ENCODE measurements at regions not wholly inside any gene's neighbourhood (a gene's known extent, or its start where the extent isn't known, plus 50 kb on each side); places are given as distances from the start of the nearest gene placed in this dataset.

- no peak overlapping the region for H3K27ac ChIP-seq (ENCODE audit: low read depth in 2 of 2, low read length in 2 of 2)
- no peaks in the 10 kb centered on the region for H3K36me3 ChIP-seq (ENCODE audit: control insufficient read depth in 2 of 2, insufficient read depth in 2 of 2, low read length in 2 of 2)
- no peaks in the 10 kb centered on the region for H3K27me3 ChIP-seq (ENCODE audit: control insufficient read depth in 2 of 2, insufficient read depth in 2 of 2, low read length in 2 of 2)
- H3K4me3 ChIP-seq (ENCODE audit: low read length in 2 of 2): no peak overlapping the region
- no peaks in the 10 kb centered on the region for H3K9me3 ChIP-seq (ENCODE audit: control insufficient read depth in 2 of 2, low read length in 2 of 2)
- H3K9ac ChIP-seq (ENCODE audit: low read depth in 1 of 2, low read length in 2 of 2): no peak overlapping the region
- no peaks in the 10 kb centered on the region for H3K4me1 ChIP-seq (ENCODE audit: control insufficient read depth in 2 of 2, insufficient read depth in 2 of 2, low read length in 2 of 2)
Observed at GRCh38 chr13:74895042-74895796, 586.8 kb downstream of the TBC1D4 start.

- Histone ChIP-seq H3K4me3 (ENCODE audit: low read length in 2 of 2) (no peak overlapping the region), H3K36me3 (ENCODE audit: control insufficient read depth in 2 of 2, insufficient read depth in 2 of 2, low read length in 2 of 2) (no peaks in the 10 kb centered on the region), H3K9ac (ENCODE audit: low read depth in 1 of 2, low read length in 2 of 2) (no peak overlapping the region), H3K27me3 (ENCODE audit: control insufficient read depth in 2 of 2, insufficient read depth in 2 of 2, low read length in 2 of 2) (no peaks in the 10 kb centered on the region), H3K27ac (ENCODE audit: low read depth in 2 of 2, low read length in 2 of 2) (no peak overlapping the region), H3K9me3 (ENCODE audit: control insufficient read depth in 2 of 2, low read length in 2 of 2) (no peaks in the 10 kb centered on the region), H3K4me1 (ENCODE audit: control insufficient read depth in 2 of 2, insufficient read depth in 2 of 2, low read length in 2 of 2) (no peaks in the 10 kb centered on the region)
Observed at GRCh38 chr13:74892096-74892495, 589.9 kb downstream of the TBC1D4 start.

- no peak overlapping the region for H3K9ac ChIP-seq (ENCODE audit: low read depth in 1 of 2, low read length in 2 of 2)
- no peaks in the 10 kb centered on the region for H3K4me1 ChIP-seq (ENCODE audit: control insufficient read depth in 2 of 2, insufficient read depth in 2 of 2, low read length in 2 of 2)
- no peak overlapping the region for H3K27ac ChIP-seq (ENCODE audit: low read depth in 2 of 2, low read length in 2 of 2)
- H3K36me3 ChIP-seq (ENCODE audit: control insufficient read depth in 2 of 2, insufficient read depth in 2 of 2, low read length in 2 of 2): no peaks in the 10 kb centered on the region
- H3K27me3 ChIP-seq (ENCODE audit: control insufficient read depth in 2 of 2, insufficient read depth in 2 of 2, low read length in 2 of 2): no peaks in the 10 kb centered on the region
- no peak overlapping the region for H3K4me3 ChIP-seq (ENCODE audit: low read length in 2 of 2)
- no peaks in the 10 kb centered on the region for H3K9me3 ChIP-seq (ENCODE audit: control insufficient read depth in 2 of 2, low read length in 2 of 2)
Observed at GRCh38 chr13:74891610-74892009, 590.4 kb downstream of the TBC1D4 start.

- Histone ChIP-seq H3K4me1 (ENCODE audit: control insufficient read depth in 2 of 2, insufficient read depth in 2 of 2, low read length in 2 of 2) (no peaks in the 10 kb centered on the region), H3K36me3 (ENCODE audit: control insufficient read depth in 2 of 2, insufficient read depth in 2 of 2, low read length in 2 of 2) (no peaks in the 10 kb centered on the region), H3K9ac (ENCODE audit: low read depth in 1 of 2, low read length in 2 of 2) (no peak overlapping the region)
Observed at GRCh38 chr13:74889321-74889720, 592.6 kb downstream of the TBC1D4 start.

GRCh38 chr13:74886502-74886901 is 595.5 kb downstream of the TBC1D4 start:
- Histone ChIP-seq H3K27me3 (ENCODE audit: control insufficient read depth in 2 of 2, insufficient read depth in 2 of 2, low read length in 2 of 2) (no peaks in the 10 kb centered on the region), H3K27ac (ENCODE audit: low read depth in 2 of 2, low read length in 2 of 2) (no peak overlapping the region), H3K4me1 (ENCODE audit: control insufficient read depth in 2 of 2, insufficient read depth in 2 of 2, low read length in 2 of 2) (no peaks in the 10 kb centered on the region), H3K4me3 (ENCODE audit: low read length in 2 of 2) (no peak overlapping the region), H3K9me3 (ENCODE audit: control insufficient read depth in 2 of 2, low read length in 2 of 2) (no peaks in the 10 kb centered on the region), H3K9ac (ENCODE audit: low read depth in 1 of 2, low read length in 2 of 2) (no peak overlapping the region), H3K36me3 (ENCODE audit: control insufficient read depth in 2 of 2, insufficient read depth in 2 of 2, low read length in 2 of 2) (no peaks in the 10 kb centered on the region)

More at GRCh38 chr13:74889321-74889720, 592.6 kb downstream of the TBC1D4 start:
- Histone ChIP-seq H3K27ac (ENCODE audit: low read depth in 2 of 2, low read length in 2 of 2) (no peak overlapping the region), H3K9me3 (ENCODE audit: control insufficient read depth in 2 of 2, low read length in 2 of 2) (no peaks in the 10 kb centered on the region), H3K4me3 (ENCODE audit: low read length in 2 of 2) (no peak overlapping the region), H3K27me3 (ENCODE audit: control insufficient read depth in 2 of 2, insufficient read depth in 2 of 2, low read length in 2 of 2) (no peaks in the 10 kb centered on the region)

- Histone ChIP-seq H3K9ac (ENCODE audit: low read depth in 1 of 2, low read length in 2 of 2) (no peak overlapping the region), H3K4me3 (ENCODE audit: low read length in 2 of 2) (no peak overlapping the region)
Observed at GRCh38 chr13:74883834-74884233, 598.1 kb downstream of the TBC1D4 start.

GRCh38 chr13:74871369-74872070 is 610.4 kb downstream of the TBC1D4 start:
- Histone ChIP-seq H3K27me3 (ENCODE audit: control insufficient read depth in 2 of 2, insufficient read depth in 2 of 2, low read length in 2 of 2) (no peaks in the 10 kb centered on the region), H3K4me3 (ENCODE audit: low read length in 2 of 2) (no peak overlapping the region), H3K9ac (ENCODE audit: low read depth in 1 of 2, low read length in 2 of 2) (no peak overlapping the region), H3K27ac (ENCODE audit: low read depth in 2 of 2, low read length in 2 of 2) (no peak overlapping the region), H3K4me1 (ENCODE audit: control insufficient read depth in 2 of 2, insufficient read depth in 2 of 2, low read length in 2 of 2) (no peaks in the 10 kb centered on the region), H3K9me3 (ENCODE audit: control insufficient read depth in 2 of 2, low read length in 2 of 2) (no peaks in the 10 kb centered on the region), H3K36me3 (ENCODE audit: control insufficient read depth in 2 of 2, insufficient read depth in 2 of 2, low read length in 2 of 2) (no peaks in the 10 kb centered on the region)

More at GRCh38 chr13:74883834-74884233, 598.1 kb downstream of the TBC1D4 start:
- Histone ChIP-seq H3K36me3 (ENCODE audit: control insufficient read depth in 2 of 2, insufficient read depth in 2 of 2, low read length in 2 of 2) (no peaks in the 10 kb centered on the region), H3K27ac (ENCODE audit: low read depth in 2 of 2, low read length in 2 of 2) (no peak overlapping the region), H3K4me1 (ENCODE audit: control insufficient read depth in 2 of 2, insufficient read depth in 2 of 2, low read length in 2 of 2) (no peaks in the 10 kb centered on the region), H3K27me3 (ENCODE audit: control insufficient read depth in 2 of 2, insufficient read depth in 2 of 2, low read length in 2 of 2) (no peaks in the 10 kb centered on the region), H3K9me3 (ENCODE audit: control insufficient read depth in 2 of 2, low read length in 2 of 2) (no peaks in the 10 kb centered on the region)

GRCh38 chr13:74870865-74871264 is 611.1 kb downstream of the TBC1D4 start:
- Histone ChIP-seq H3K27me3 (ENCODE audit: control insufficient read depth in 2 of 2, insufficient read depth in 2 of 2, low read length in 2 of 2) (no peaks in the 10 kb centered on the region), H3K9me3 (ENCODE audit: control insufficient read depth in 2 of 2, low read length in 2 of 2) (no peaks in the 10 kb centered on the region)

GRCh38 chr13:74869846-74870245 is 612.1 kb downstream of the TBC1D4 start:
- Histone ChIP-seq H3K27me3 (ENCODE audit: control insufficient read depth in 2 of 2, insufficient read depth in 2 of 2, low read length in 2 of 2) (no peaks in the 10 kb centered on the region), H3K4me1 (ENCODE audit: control insufficient read depth in 2 of 2, insufficient read depth in 2 of 2, low read length in 2 of 2) (no peaks in the 10 kb centered on the region), H3K4me3 (ENCODE audit: low read length in 2 of 2) (no peak overlapping the region), H3K9ac (ENCODE audit: low read depth in 1 of 2, low read length in 2 of 2) (no peak overlapping the region), H3K9me3 (ENCODE audit: control insufficient read depth in 2 of 2, low read length in 2 of 2) (no peaks in the 10 kb centered on the region), H3K27ac (ENCODE audit: low read depth in 2 of 2, low read length in 2 of 2) (no peak overlapping the region), H3K36me3 (ENCODE audit: control insufficient read depth in 2 of 2, insufficient read depth in 2 of 2, low read length in 2 of 2) (no peaks in the 10 kb centered on the region)

More at GRCh38 chr13:74870865-74871264, 611.1 kb downstream of the TBC1D4 start:
- Histone ChIP-seq H3K27ac (ENCODE audit: low read depth in 2 of 2, low read length in 2 of 2) (no peak overlapping the region), H3K4me1 (ENCODE audit: control insufficient read depth in 2 of 2, insufficient read depth in 2 of 2, low read length in 2 of 2) (no peaks in the 10 kb centered on the region), H3K4me3 (ENCODE audit: low read length in 2 of 2) (no peak overlapping the region), H3K9ac (ENCODE audit: low read depth in 1 of 2, low read length in 2 of 2) (no peak overlapping the region), H3K36me3 (ENCODE audit: control insufficient read depth in 2 of 2, insufficient read depth in 2 of 2, low read length in 2 of 2) (no peaks in the 10 kb centered on the region)

GRCh38 chr13:74868049-74868448 is 613.9 kb downstream of the TBC1D4 start:
- Histone ChIP-seq H3K4me1 (ENCODE audit: control insufficient read depth in 2 of 2, insufficient read depth in 2 of 2, low read length in 2 of 2) (no peaks in the 10 kb centered on the region), H3K9me3 (ENCODE audit: control insufficient read depth in 2 of 2, low read length in 2 of 2) (no peaks in the 10 kb centered on the region), H3K36me3 (ENCODE audit: control insufficient read depth in 2 of 2, insufficient read depth in 2 of 2, low read length in 2 of 2) (no peaks in the 10 kb centered on the region), H3K27me3 (ENCODE audit: control insufficient read depth in 2 of 2, insufficient read depth in 2 of 2, low read length in 2 of 2) (no peaks in the 10 kb centered on the region), H3K9ac (ENCODE audit: low read depth in 1 of 2, low read length in 2 of 2) (no peak overlapping the region), H3K4me3 (ENCODE audit: low read length in 2 of 2) (no peak overlapping the region), H3K27ac (ENCODE audit: low read depth in 2 of 2, low read length in 2 of 2) (no peak overlapping the region)

Data from mucosa of rectum (tissue), 2 donors.